HG02571 (cell line): ENCODE measurements at regions not wholly inside any gene's neighbourhood (a gene's known extent, or its start where the extent isn't known, plus 50 kb on each side); places are given as distances from the start of the nearest gene placed in this dataset.
"Not testable (repeated sequence)": the region's sequence is repeated elsewhere in the genome, so short reads cannot be mapped to it uniquely, and the experiment has no call there.

Experiments
- ATAC-seq: cut with Tn5 transposase; IDR thresholded peaks from one replicate; pipeline ENCODE4 v1.9.1; 2021; ENCODE audit warnings: mild to moderate bottlenecking, moderate library complexity; ENCODE audit not compliant: unreplicated experiment

GRCh38 chr3:186454881-186455703 lies 89.1 kb downstream of the CRYGS start:
- ATAC-seq = no peak

DNA sequence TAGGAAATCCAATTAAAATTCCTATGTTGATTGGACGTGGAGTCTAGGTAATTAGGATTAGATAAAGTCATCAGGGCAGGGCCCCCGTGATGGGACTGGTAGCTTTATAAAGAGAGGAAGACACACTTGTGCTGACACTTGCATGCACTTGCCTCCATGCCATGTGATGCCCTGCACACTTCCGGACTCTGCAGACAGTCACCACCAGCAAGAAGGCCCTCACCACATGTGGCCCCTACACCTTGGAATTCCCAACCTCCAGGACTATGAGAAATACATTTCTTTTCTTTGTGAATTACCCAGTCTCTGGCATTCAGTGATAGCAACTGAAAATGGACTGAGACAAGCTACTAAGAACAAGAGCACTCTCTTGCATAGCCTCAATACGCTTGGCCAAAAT lies 90.6 kb downstream of the CRYGS start:
- no peak for ATAC-seq

DNA sequence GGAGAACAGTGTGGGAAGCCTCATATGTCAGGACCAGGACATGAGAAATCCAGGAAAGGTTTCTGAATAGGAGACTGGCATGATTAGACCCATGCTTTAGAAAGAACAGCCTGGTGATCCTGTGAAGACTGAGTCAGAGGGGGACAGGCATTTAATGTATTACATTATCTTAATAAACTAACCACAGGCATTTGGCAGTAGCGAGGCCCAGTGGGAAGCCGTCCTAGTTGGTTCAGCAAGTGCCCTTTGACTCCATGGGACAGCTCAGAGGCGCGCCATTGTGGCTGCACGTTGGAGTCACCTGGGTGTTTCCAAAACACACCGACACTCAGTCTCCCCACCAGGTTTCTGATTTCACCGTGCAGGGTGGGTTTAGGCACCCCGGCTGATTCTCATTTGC lies 90.5 kb upstream of the DGKG start:
- no peak for ATAC-seq

DNA sequence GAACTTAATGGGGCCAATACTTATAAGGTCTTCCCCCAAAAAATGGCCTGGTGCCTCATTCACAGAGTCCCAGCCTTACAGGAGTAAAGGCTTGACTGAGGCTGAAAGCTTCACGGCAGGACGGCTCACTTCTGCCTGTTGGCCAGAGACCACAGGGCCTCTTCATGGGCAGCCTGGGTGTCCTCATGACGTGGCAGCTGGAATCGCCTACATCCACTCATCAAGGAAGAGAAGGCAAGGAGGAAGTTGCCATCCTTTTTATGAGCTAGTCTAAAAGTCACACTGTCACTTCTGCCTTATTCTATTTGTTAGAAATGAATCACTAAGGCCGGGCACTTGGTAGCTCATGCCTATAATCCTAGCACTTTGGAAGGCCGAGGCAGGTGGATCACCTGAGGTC lies 89.3 kb upstream of the DGKG start:
- no peak for ATAC-seq

DNA sequence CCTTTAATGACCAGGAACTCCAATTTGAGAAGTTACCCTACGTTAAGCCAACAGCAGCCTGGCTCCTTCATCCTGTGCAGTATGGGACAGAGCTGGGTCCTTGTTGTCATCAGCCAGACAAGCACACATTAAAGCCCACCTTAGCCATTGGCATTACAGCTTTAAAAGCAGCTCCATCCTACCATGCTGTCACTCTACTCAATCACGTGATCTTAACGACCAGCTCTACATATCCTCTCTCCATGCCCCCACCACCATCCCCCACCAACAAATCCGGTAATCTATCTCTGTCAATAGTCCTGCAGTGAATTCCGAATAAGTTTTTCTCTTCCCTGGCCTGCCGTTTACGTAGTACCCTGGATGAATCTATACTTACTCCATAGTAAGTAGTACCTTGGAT lies 82.9 kb upstream of the DGKG start:
- no peak for ATAC-seq

DNA sequence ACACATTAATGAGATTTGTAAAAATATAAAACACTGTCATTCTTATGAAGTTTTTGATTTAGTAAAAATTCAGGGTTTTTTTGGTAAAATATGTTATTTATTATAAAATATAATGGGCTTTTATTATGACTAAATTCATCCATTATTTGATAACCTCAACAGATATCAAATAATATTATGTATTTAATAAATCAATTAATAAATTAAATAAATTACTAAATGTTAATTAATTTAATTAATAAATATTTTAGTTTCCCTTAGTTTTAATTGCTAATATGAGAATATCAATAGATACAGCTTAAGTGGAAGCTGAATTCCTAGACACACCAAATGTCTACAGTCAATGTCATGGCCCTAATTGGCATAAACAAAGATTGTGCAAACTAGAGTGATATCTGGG lies 82.3 kb upstream of the DGKG start:
- no peak for ATAC-seq

DNA sequence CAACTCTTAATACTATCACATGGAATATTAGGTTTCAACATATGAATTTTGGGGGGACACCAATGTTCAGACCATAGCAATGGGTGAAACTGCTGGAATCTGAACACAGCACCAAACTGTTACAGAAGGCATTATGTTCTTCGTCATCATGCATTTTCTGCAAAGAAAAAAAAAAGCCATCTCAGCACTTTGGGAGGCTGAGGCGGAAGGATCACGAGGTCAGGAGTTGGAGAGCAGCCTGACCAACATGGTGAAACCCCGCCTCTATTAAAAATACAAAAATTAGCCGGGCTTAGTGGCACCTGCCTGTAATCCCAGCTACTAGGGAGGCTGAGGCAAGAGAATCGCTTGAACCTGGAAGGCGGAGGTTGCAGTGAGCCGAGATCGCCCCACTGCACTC lies 80.9 kb upstream of the DGKG start:
- not testable (repeated sequence) for ATAC-seq

GRCh38 chr3:186442162-186442561 lies 80.1 kb upstream of the DGKG start:
- no peak for ATAC-seq

- no peak for ATAC-seq
These were observed 78.9 kb upstream of the DGKG start for GRCh38 chr3:186440891-186441290.

DNA sequence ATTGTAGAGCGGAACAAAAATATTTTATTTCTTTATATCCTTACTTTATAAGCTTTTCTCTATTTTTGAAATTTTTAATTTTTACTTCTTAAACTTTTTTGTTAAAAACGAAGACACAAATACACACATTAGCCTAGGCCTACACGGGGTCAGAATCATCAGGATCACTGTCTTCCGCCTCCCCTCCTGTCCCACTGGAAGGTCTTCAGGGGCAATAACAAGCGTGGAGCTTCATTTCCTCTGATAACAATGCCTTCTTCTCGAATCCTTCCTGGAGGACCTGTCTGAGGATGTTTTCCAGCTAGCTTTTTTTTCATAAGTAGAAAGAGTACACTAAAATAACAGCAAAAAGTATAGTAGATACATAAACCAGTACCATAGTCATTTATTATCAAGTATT lies 77.7 kb upstream of the DGKG start:
- ATAC-seq = no peak

GRCh38 chr3:186435332-186435731 lies 73.3 kb upstream of the DGKG start:
- ATAC-seq = not testable (repeated sequence)

DNA sequence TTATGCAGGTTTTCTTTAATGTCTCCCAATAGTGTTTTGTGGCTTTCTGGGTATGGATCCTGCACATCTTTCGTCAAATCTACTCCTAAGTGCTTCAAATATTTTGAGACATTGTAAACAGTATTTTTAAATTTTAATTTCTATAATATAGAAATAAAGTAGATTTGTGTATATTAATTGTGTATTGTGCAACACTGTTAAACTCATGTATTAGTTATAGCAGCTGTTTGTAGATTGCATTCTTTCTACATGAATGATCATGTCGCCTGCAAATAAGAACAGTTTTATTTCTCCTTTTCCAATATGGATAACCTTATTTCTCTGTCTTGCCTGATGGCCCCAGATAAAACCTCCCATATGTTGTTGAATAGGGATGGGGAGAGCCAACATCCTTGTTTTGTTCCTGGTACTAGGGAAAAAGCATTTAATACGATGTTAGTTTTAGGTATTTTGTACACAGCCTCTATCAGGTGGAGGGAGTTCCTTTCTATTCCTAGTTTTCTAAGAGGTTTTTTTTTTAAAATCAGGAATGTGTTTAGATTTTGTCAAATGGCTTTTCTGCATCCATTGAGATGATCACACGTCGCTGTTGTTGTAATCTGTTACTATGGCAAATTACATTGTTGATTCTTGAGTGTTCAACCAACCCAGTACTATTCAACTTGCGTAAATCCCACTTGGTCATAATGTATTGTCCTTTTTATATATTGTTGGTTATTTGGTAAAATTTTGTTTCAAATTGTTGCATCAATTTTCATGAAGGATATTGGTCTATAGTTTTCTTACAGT lies 71.1 kb upstream of the DGKG start:
- ATAC-seq = no peak

DNA sequence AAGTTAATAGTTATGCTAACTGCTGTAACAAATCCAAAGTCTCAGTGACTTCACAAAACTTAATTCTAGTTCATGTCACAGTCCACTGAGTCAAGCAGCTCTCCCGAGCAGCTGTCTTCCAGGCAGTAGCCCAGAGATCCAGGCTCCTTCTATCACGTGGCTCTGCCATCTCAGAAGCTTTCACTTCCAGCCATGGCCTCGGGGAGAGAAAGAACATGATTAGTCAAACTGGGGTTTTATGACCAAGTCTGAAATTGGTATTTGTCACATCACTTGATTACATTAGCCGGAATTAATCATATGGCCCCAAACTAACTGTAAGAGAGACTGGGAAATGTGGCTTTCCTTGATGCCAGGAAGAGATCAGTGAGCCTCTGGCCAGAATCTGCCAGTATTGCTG lies 70.2 kb upstream of the DGKG start:
- ATAC-seq = no peak

DNA sequence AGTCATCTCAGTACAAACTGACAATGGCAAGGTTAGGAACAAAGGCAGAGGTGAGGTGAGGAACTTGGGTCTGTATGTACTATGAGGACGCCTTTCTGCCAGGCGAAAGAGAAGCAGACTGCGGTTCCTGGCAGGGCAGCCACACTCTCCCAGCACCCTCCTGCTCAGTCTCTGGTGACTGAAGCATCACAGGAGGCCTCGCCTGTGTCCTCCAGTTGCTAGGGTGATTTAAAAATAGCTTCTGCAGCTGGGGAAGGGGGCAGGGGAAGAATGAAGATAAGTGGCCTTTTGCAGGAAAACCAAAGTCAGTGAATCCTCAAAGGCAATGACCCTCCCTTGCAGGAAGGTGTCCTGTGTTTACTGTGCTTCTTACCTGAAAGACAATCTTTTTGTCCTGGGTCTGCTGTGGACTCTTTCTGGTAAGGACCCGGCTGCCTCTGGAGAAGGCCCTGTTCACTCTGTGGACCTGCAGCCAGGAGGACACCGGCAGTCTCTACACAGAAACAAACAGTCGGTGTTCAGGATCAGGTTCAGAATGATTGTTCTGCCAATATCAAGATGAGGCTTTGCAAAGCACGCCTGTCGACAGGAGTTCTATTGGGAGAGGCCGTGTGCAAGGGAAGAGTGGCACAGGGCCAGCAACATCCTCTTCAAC lies 65.7 kb upstream of the DGKG start:
- no peak for ATAC-seq

DNA sequence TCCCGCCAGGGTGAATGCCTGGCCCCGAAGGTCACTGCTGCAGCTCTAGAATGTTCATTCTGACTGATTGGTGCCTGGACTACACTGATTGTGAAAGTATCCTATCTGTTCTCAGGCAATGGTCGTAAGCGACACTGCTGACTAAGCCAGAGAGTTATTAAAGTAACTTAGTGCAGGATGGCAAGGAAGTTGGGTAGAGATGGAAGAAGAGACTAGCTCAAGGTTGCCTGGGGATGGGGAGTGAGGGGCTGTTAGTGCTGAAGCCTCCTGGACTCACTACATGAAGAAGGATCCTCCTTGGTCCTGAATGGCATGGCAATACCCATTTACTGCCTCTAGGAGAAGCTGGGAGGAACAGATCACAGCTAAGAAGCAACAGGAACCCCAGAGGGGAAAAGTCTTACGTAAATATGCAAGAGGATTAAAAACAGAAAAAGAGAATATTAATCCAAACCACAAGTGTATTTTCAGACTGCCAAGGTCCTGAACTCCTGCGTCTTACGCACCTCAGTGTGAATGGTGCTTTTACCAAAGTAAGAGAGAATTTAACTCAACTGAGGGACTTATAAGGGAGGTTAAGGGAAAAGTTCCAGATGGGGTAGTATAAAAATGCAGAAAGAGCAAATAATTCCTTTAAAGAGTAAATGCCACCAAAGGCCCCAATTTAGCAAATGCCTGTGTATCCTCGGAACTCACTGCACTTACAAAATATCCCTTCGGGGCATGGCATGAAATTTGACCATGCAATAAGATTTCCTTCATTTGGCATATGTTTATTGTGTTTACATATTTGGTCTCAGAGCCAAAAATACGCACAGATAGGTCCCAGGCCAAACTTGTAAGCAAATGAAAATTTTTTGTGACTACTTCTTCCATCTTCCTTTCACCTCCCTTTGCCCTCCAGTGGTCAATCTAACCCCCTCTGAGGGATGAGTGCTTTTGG lies 64.0 kb upstream of the DGKG start:
- ATAC-seq = peak; percentile 65

- ATAC-seq = no peak
These were observed 59.9 kb upstream of the DGKG start for GRCh38 chr3:186421946-186422345.

DNA sequence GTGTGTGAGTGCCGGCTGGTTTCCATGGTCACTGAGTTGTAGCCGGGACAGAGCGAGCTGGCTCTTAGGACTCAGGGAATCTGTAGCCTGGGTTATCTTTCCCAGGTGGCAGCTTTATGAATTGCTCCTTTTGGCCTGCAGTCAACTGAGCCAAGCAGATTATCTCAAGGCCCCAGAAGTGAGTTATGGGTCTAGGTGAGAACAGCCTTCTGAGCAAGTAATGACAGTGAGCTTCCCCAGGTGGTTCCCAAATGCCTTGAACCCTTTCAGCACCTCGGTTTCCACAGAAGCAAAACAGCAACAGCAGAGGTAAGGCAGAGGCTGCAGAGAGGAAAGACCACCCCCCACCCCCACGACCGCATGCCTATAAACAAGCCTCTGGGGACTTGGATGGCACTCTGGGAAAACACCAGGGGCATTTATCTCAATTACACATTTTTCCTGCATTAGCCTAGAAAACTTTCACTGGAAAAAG lies 56.7 kb upstream of the DGKG start:
- ATAC-seq = no peak

DNA sequence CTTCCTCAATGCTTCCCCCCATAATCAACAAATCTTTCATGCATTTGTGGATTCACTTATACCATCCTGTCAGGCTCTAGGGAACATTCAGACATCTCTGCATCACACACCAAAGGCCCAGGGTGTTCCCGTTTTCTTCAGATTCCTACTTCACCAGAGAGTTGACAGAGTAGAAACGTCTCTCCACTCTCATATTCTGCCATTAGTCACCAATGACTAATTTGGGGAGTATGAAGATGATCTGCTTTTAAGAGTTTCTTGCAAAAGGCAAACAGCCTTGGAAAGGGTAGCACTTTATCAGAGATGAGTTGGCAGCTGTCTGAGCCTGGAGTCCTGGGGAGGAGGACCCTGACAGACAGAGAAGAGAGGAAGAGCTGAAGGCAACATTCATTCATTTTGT lies 55.8 kb upstream of the DGKG start:
- no peak for ATAC-seq

DNA sequence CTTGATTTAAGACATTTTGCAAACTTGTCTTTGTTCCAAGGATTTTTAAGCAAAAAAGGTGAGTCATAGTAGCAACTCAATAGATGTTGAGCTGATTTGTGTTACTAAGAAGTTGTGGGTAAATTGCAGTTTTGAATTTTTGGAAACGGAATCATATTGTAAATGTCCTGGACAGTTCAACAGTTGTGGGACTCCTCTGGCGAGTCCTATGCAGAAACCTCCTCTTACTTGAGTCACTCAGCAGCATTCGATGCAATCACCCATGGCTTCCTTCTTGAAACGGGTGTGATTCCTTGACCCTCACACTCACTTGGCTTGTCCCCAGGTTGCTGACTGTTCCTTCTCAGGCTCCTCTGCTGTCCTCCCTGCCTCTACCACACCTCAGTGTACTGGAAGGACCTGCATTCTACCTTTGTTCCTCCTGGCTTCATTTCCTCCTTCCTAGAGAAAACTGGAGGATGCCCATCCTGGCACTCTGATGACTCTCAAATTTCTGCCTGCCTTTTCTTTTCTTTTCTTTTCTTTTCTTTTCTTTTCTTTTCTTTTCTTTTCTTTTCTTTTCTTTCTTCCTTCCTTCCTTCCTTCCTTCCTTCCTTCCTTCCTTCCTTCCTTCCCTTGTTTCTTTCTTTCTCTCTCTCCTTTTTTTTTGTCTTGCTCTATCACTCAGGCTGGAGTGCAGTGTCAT lies 52.8 kb upstream of the DGKG start:
- no peak for ATAC-seq
